HEK293 (cell line): ENCODE measurements at regions not wholly inside any gene's neighbourhood (a gene's known extent, or its start where the extent isn't known, plus 50 kb on each side); places are given as distances from the start of the nearest gene placed in this dataset.

Experiments used
- CTCF ChIP-seq: fragments of 450-650 bp; formaldehyde crosslinking; IDR thresholded peaks from 2 replicates; pipeline ENCODE4 v1.5.1; 2016; ENCODE audit warnings: missing biosample characterization, missing genetic modification characterization
- GLIS1 ChIP-seq: fragments of 450-650 bp; formaldehyde crosslinking; IDR thresholded peaks from 2 replicates; pipeline ENCODE4 v1.5.1; 2016; ENCODE audit warnings: missing biosample characterization, missing genetic modification characterization
- HOXD13 ChIP-seq: sonication (generic); formaldehyde crosslinking; IDR thresholded peaks from 2 replicates; pipeline ENCODE4 v1.8.0; 2022; ENCODE audit warnings: missing genetic modification reagents, borderline replicate concordance
- IKZF3 ChIP-seq: fragments of 450-650 bp; IDR thresholded peaks from 2 replicates; pipeline ENCODE4 v1.5.0; 2018; ENCODE audit warnings: missing biosample characterization, mild to moderate bottlenecking, missing genetic modification characterization, moderate library complexity
- PATZ1 ChIP-seq: fragments of 450-650 bp; formaldehyde crosslinking; IDR thresholded peaks from 2 replicates; pipeline ENCODE4 v1.5.1; 2016; ENCODE audit warnings: missing biosample characterization, missing genetic modification characterization
- PRDM10 ChIP-seq: fragments of 450-650 bp; formaldehyde crosslinking; IDR thresholded peaks from 2 replicates; pipeline ENCODE4 v1.5.1; 2016; ENCODE audit warnings: missing biosample characterization, missing genetic modification characterization
- SCRT1 ChIP-seq: fragments of 450-650 bp; formaldehyde crosslinking; IDR thresholded peaks from 2 replicates; pipeline ENCODE4 v1.5.1; 2016; ENCODE audit warnings: missing biosample characterization, missing genetic modification characterization, borderline replicate concordance
- SCRT2 ChIP-seq: fragments of 450-650 bp; formaldehyde crosslinking; IDR thresholded peaks from 2 replicates; pipeline ENCODE4 v1.5.1; 2016; ENCODE audit warnings: missing biosample characterization, missing genetic modification characterization
- SETDB1 ChIP-seq: IDR thresholded peaks from one replicate; pipeline ENCODE4 v1.6.1; 2017; ENCODE audit warnings: mild to moderate bottlenecking, low read length, moderate library complexity, mixed read lengths; ENCODE audit not compliant: insufficient read length
- TSHZ1 ChIP-seq: fragments of 450-650 bp; formaldehyde crosslinking; IDR thresholded peaks from 2 replicates; pipeline ENCODE4 v1.5.1; 2016; ENCODE audit warnings: missing biosample characterization, missing genetic modification characterization, borderline replicate concordance
- WT1 ChIP-seq: fragments of 450-650 bp; formaldehyde crosslinking; IDR thresholded peaks from 2 replicates; pipeline ENCODE4 v1.5.1; 2016; ENCODE audit warnings: missing biosample characterization, missing genetic modification characterization
- ZBTB17 ChIP-seq: fragments of 450-650 bp; formaldehyde crosslinking; IDR thresholded peaks from 2 replicates; pipeline ENCODE4 v1.5.1; 2016; ENCODE audit warnings: missing biosample characterization, missing genetic modification characterization
- ZEB2 ChIP-seq: fragments of 450-650 bp; formaldehyde crosslinking; IDR thresholded peaks from 2 replicates; pipeline ENCODE4 v1.5.1; 2016; ENCODE audit warnings: missing biosample characterization, missing genetic modification characterization
- ZNF132 ChIP-seq: fragments of 450-650 bp; formaldehyde crosslinking; IDR thresholded peaks from 2 replicates; pipeline ENCODE4 v1.5.1; 2017; ENCODE audit warnings: missing biosample characterization, missing genetic modification characterization, borderline replicate concordance
- ZNF280C ChIP-seq: fragments of 450-650 bp; formaldehyde crosslinking; IDR thresholded peaks from 2 replicates; pipeline ENCODE4 v1.5.1; 2016; ENCODE audit warnings: missing biosample characterization, missing genetic modification characterization
- ZNF394 ChIP-seq: fragments of 450-650 bp; formaldehyde crosslinking; IDR thresholded peaks from 2 replicates; pipeline ENCODE4 v1.5.1; 2016; ENCODE audit warnings: missing biosample characterization, missing genetic modification characterization, mild to moderate bottlenecking, moderate library complexity, borderline replicate concordance
- ZNF514 ChIP-seq: fragments of 450-650 bp; formaldehyde crosslinking; IDR thresholded peaks from 2 replicates; pipeline ENCODE4 v1.5.1; 2016; ENCODE audit warnings: missing biosample characterization, missing genetic modification characterization
- ZNF530 ChIP-seq: fragments of 450-650 bp; formaldehyde crosslinking; IDR thresholded peaks from 2 replicates; pipeline ENCODE4 v1.5.1; 2016; ENCODE audit warnings: low read depth, missing biosample characterization, missing genetic modification characterization
- ZNF548 ChIP-seq: fragments of 450-650 bp; formaldehyde crosslinking; IDR thresholded peaks from 2 replicates; pipeline ENCODE4 v1.5.1; 2016; ENCODE audit warnings: missing biosample characterization, missing genetic modification characterization
- ZNF600 ChIP-seq: fragments of 450-650 bp; formaldehyde crosslinking; IDR thresholded peaks from 2 replicates; pipeline ENCODE4 v1.5.1; 2016; ENCODE audit warnings: missing biosample characterization, missing genetic modification characterization
- ZNF639 ChIP-seq: fragments of 450-650 bp; formaldehyde crosslinking; IDR thresholded peaks from 2 replicates; pipeline ENCODE4 v1.5.1; 2016; ENCODE audit warnings: missing biosample characterization, missing genetic modification characterization
- ZNF660 ChIP-seq: fragments of 450-650 bp; IDR thresholded peaks from 2 replicates; pipeline ENCODE4 v1.5.1; 2018; ENCODE audit warnings: missing biosample characterization, mild to moderate bottlenecking, missing genetic modification characterization
- ZNF664 ChIP-seq: fragments of 450-650 bp; formaldehyde crosslinking; IDR thresholded peaks from 2 replicates; pipeline ENCODE4 v1.5.1; 2016; ENCODE audit warnings: missing biosample characterization, missing genetic modification characterization
- ZNF747 ChIP-seq: fragments of 450-650 bp; formaldehyde crosslinking; IDR thresholded peaks from 2 replicates; pipeline ENCODE4 v1.5.1; 2016; ENCODE audit warnings: missing biosample characterization, missing genetic modification characterization
- ZXDB ChIP-seq: fragments of 450-650 bp; formaldehyde crosslinking; IDR thresholded peaks from 2 replicates; pipeline ENCODE4 v1.5.1; 2016; ENCODE audit warnings: missing biosample characterization, missing genetic modification characterization

- TF ChIP-seq HOXD13 (CRISPR knock-in tag) = peak; percentile 76; the same call in 1 of the 2 replicates
- TF ChIP-seq GLIS1 (tag by site-specific recombination) = peak; percentile 64; the same call in 1 of the 2 replicates
- peak; percentile 58; the same call in 1 of the 2 replicates for TF ChIP-seq IKZF3 (tag by site-specific recombination)
- peak; percentile 86 for TF ChIP-seq WT1
- peak; percentile 51 for TF ChIP-seq ZBTB17 (tag by site-specific recombination)
- peak; percentile 93 for TF ChIP-seq PRDM10
- TF ChIP-seq ZNF664 (tag by site-specific recombination) = peak; percentile 95
- TF ChIP-seq ZNF600 (tag by site-specific recombination) = peak; percentile 79
- TF ChIP-seq ZNF514 = no peak
- 0 out of 2 replicates have a peak, but pooled peaks have one; percentile 24 for TF ChIP-seq ZNF394 (tag by site-specific recombination)
- TF ChIP-seq SETDB1 = peak; percentile 26
- TF ChIP-seq ZNF132 = no peak
- TF ChIP-seq ZNF548 (tag by site-specific recombination) = no peak
- 0 out of 2 replicates have a peak, but pooled peaks have one; percentile 8 for TF ChIP-seq SCRT1 (tag by site-specific recombination)
- TF ChIP-seq ZNF530 (tag by site-specific recombination) = no peak
- peak; percentile 54; the same call in 1 of the 2 replicates for TF ChIP-seq TSHZ1 (tag by site-specific recombination)
- TF ChIP-seq SCRT2 = no peak
- TF ChIP-seq ZNF660 (tag by site-specific recombination) = 0 out of 2 replicates have a peak, but pooled peaks have one; percentile 32
- TF ChIP-seq PATZ1 = peak; percentile 41
- TF ChIP-seq ZEB2 (tag by site-specific recombination) = peak; percentile 50; the same call in 1 of the 2 replicates
- TF ChIP-seq ZNF280C = no peak
- TF ChIP-seq ZNF639 (tag by site-specific recombination) = peak; percentile 46; the same call in 1 of the 2 replicates
- TF ChIP-seq CTCF (tag by site-specific recombination) = no peak
- TF ChIP-seq ZNF747 (tag by site-specific recombination) = no peak
- TF ChIP-seq ZXDB (tag by site-specific recombination) = peak; percentile 80; the same call in 1 of the 2 replicates
Observed at GRCh38 chr6:113636357-113636824, 220.8 kb upstream of the MARCKS start (continued).
